H1 (cell line): ENCODE measurements at regions not wholly inside any gene's neighbourhood (a gene's known extent, or its start where the extent isn't known, plus 50 kb on each side); places are given as distances from the start of the nearest gene placed in this dataset.

Source experiments
- BRCA1 ChIP-seq: IDR thresholded peaks from 2 replicates; pipeline ENCODE4 v1.6.1; 2012; ENCODE audit warnings: low read depth, low read length, improper control_type of control experiment
- CHD2 ChIP-seq: IDR thresholded peaks from 2 replicates; pipeline ENCODE4 v1.6.1; 2012; ENCODE audit warnings: low read length, improper control_type of control experiment
- GABPA ChIP-seq: IDR thresholded peaks from 2 replicates; pipeline ENCODE4 v1.6.1; 2011; ENCODE audit warnings: mild to moderate bottlenecking, low read length, moderate library complexity, borderline replicate concordance; ENCODE audit not compliant: insufficient read depth
- SP2 ChIP-seq: IDR thresholded peaks from 2 replicates; pipeline ENCODE4 v1.6.1; 2012; ENCODE audit warnings: mild to moderate bottlenecking, low read length, inconsistent platforms
- SP4 ChIP-seq: IDR thresholded peaks from 2 replicates; pipeline ENCODE4 v1.6.1; 2012; ENCODE audit warnings: low read length, inconsistent platforms
- SUZ12 ChIP-seq: fragments of 200-600 bp; sonication (generic); IDR thresholded peaks from 2 replicates; pipeline ENCODE4 v1.6.1; 2012; ENCODE audit warnings: mild to moderate bottlenecking, inconsistent platforms, low read length, moderate library complexity, mixed read lengths
- TAF7 ChIP-seq: optimal IDR thresholded peaks from 2 replicates; pipeline ENCODE3; 2011; ENCODE audit warnings: low read depth, mild to moderate bottlenecking, inconsistent platforms, low read length, moderate library complexity, borderline replicate concordance

- TF ChIP-seq SP4 (no peak), TAF7 (no peak), CHD2 (no peak), GABPA (no peak), SUZ12 (no peak), BRCA1 (no peak), SP2 (no peak)
These were observed 103.3 kb upstream of the RBBP8 start (continued) for GRCh38 chr18:22829781-22830180.
